ENCODE measurements at regions not wholly inside any gene's neighbourhood (a gene's known extent, or its start where the extent isn't known, plus 50 kb on each side); places are given as distances from the start of the nearest gene placed in this dataset.

- no peak for DNase-seq
Measured at GRCh38 chr19:29432677-29433076, 93.1 kb upstream of the VSTM2B start.

GRCh38 chr19:29436591-29437103, 89.1 kb upstream of the VSTM2B start:
- DNase-seq: no peak

- DNase-seq: no peak
Measured at GRCh38 chr19:29439021-29439420, 86.8 kb upstream of the VSTM2B start.

GRCh38 chr19:29439688-29440550, 85.9 kb upstream of the VSTM2B start:
- DNase-seq: no peak

- DNase-seq: no peak
Measured at GRCh38 chr19:29442094-29442493, 83.7 kb upstream of the VSTM2B start.

- DNase-seq: no peak
Measured at GRCh38 chr19:29442910-29443309, 82.9 kb upstream of the VSTM2B start.

- DNase-seq: no peak
Measured at GRCh38 chr19:29445246-29445645, 80.5 kb upstream of the VSTM2B start.

- DNase-seq: no peak
Measured at GRCh38 chr19:29446361-29446760, 79.4 kb upstream of the VSTM2B start.

- no peak for DNase-seq
Measured at GRCh38 chr19:29448046-29448445, 77.7 kb upstream of the VSTM2B start.

GRCh38 chr19:29449371-29449770, 76.4 kb upstream of the VSTM2B start:
- no peak for DNase-seq

- DNase-seq: no peak
Measured at GRCh38 chr19:29450306-29450705, 75.5 kb upstream of the VSTM2B start.

- no peak for DNase-seq
Measured at GRCh38 chr19:29450812-29451211, 75.0 kb upstream of the VSTM2B start.

GRCh38 chr19:29454109-29454508, 71.7 kb upstream of the VSTM2B start:
- no peak for DNase-seq

- DNase-seq: no peak
Measured at GRCh38 chr19:29457413-29457812, 68.4 kb upstream of the VSTM2B start.

GRCh38 chr19:29467824-29468401, 57.9 kb upstream of the VSTM2B start:
- DNase-seq: no peak

- no peak for DNase-seq
Measured at GRCh38 chr19:29475469-29475868, 50.3 kb upstream of the VSTM2B start.

Data from DMS79 treated with DMSO at 0.1 percent for 48 hours (cell line).